ENCODE measurements at regions not wholly inside any gene's neighbourhood (a gene's known extent, or its start where the extent isn't known, plus 50 kb on each side); places are given as distances from the start of the nearest gene placed in this dataset.

GRCh38 chr13:59178344-59178743 is 985.4 kb downstream of the DIAPH3 start:
- no peaks in the 10 kb centered on the region for H3K27me3 ChIP-seq
- H3K4me1 ChIP-seq, result no peaks in the 10 kb centered on the region
- intact Hi-C loops (cut with DNase I), result no loop called here
- DNase-seq (no peak), ATAC-seq (no peak)
- no peak for TF ChIP-seq POLR2A (IDR thresholded peaks at IDR 0.05)
- TF ChIP-seq, protein P1, sequence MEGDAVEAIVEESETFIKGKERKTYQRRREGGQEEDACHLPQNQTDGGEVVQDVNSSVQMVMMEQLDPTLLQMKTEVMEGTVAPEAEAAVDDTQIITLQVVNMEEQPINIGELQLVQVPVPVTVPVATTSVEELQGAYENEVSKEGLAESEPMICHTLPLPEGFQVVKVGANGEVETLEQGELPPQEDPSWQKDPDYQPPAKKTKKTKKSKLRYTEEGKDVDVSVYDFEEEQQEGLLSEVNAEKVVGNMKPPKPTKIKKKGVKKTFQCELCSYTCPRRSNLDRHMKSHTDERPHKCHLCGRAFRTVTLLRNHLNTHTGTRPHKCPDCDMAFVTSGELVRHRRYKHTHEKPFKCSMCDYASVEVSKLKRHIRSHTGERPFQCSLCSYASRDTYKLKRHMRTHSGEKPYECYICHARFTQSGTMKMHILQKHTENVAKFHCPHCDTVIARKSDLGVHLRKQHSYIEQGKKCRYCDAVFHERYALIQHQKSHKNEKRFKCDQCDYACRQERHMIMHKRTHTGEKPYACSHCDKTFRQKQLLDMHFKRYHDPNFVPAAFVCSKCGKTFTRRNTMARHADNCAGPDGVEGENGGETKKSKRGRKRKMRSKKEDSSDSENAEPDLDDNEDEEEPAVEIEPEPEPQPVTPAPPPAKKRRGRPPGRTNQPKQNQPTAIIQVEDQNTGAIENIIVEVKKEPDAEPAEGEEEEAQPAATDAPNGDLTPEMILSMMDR (IDR thresholded peaks at IDR 0.05), result peak in 3 of 12 donors; percentile 6 to 8 (median 7)
- H3K9me3 ChIP-seq, result no peaks in the 10 kb centered on the region
- no peaks in the 10 kb centered on the region for H3K36me3 ChIP-seq
- H3K4me3 ChIP-seq, result no peak overlapping the region
- no peak overlapping the region for H3K27ac ChIP-seq
- WGBS, 4 donors, result 89 to 94% (median 92%) methylated on average over 2 of the region's 2 CpGs

- H3K9me3 ChIP-seq, result no peaks in the 10 kb centered on the region
- DNase-seq (no peak), ATAC-seq (no peak)
- TF ChIP-seq, protein P1 (IDR thresholded peaks at IDR 0.05), result no peak
- no peak for TF ChIP-seq POLR2A (IDR thresholded peaks at IDR 0.05)
- H3K27me3 ChIP-seq, result no peaks in the 10 kb centered on the region
- no peak overlapping the region for H3K27ac ChIP-seq
- H3K4me3 ChIP-seq, result no peak overlapping the region
- H3K36me3 ChIP-seq, result no peaks in the 10 kb centered on the region
- 72 to 80% (median 73%) methylated on average over 4 of the region's 4 CpGs for WGBS, 4 donors
- no peaks in the 10 kb centered on the region for H3K4me1 ChIP-seq
- intact Hi-C loops (cut with DNase I), result no loop called here
Measured at GRCh38 chr13:59182241-59182640, 981.5 kb downstream of the DIAPH3 start.

DNA sequence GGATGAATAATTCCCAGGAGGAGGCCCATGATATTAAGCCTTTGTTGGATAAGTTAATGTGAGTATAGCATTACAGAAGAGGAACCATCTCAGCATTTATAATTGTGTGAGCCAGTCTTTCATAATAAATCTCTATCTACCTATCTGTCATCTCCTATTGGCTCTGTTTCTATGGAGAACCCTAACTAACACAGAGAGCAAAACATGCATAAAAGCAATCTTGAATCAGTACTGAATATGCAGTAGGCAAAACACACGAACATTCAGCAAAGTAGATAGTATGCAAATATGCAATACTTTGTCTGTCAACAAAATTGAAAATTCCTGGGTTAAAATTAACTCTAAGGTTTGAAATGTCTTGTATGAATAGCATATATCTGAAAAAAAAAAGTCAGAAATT is 966.3 kb downstream of the DIAPH3 start:
- no peak for ATAC-seq

DNA sequence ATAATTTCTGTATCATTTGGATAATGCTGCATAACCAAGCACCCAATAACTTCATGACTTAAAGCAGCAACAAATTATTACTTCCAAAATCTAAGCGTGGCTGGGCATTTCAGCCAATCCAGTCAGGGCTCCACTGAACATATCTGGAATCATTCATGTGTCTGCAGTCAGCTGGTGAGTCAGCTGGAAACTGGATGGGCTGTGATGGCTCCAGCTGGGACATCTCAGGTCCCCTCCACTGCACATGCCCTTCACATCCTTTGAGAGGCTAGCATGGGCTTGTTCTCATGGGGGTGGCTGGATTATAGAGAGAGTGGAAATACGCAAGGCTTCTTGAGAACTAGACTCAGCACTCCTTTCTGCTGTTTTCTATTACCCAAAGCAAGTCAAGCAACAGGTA is 961.9 kb downstream of the DIAPH3 start:
- Histone ChIP-seq H3K27me3 (no peaks in the 10 kb centered on the region), H3K36me3 (no peaks in the 10 kb centered on the region), H3K4me1 (no peaks in the 10 kb centered on the region), H3K4me3 (no peak overlapping the region), H3K27ac (no peak overlapping the region), H3K9me3 (peaks cover 0 to 9% (median 0%) of the 10 kb centered on the region in 12 donors)
- intact Hi-C loops (cut with DNase I), result no loop called here
- TF ChIP-seq POLR2A (IDR thresholded peaks at IDR 0.05), result no peak
- TF ChIP-seq, protein P1 (IDR thresholded peaks at IDR 0.05), result no peak
- 63 to 86% (median 79%) methylated on average over 2 of the region's 2 CpGs for WGBS, 4 donors
- DNase-seq, result no peak
- ATAC-seq, result no peak

More for the DNA sequence above, 966.3 kb downstream of the DIAPH3 start:
- 89 to 94% (median 91%) methylated on average over 1 of the region's 1 CpG for WGBS, 4 donors
- H3K4me1 ChIP-seq, result no peaks in the 10 kb centered on the region
- no peak overlapping the region for H3K27ac ChIP-seq
- intact Hi-C loops (cut with DNase I), result no loop called here
- H3K27me3 ChIP-seq, result no peaks in the 10 kb centered on the region
- no peaks in the 10 kb centered on the region for H3K36me3 ChIP-seq
- H3K4me3 ChIP-seq, result no peak overlapping the region
- no peaks in the 10 kb centered on the region for H3K9me3 ChIP-seq
- TF ChIP-seq, protein P1 (IDR thresholded peaks at IDR 0.05), result no peak
- no peak for TF ChIP-seq POLR2A (IDR thresholded peaks at IDR 0.05)
- DNase-seq, result no peak

Data from heart left ventricle (tissue), 16 donors.